ENCODE measurements at regions not wholly inside any gene's neighbourhood (a gene's known extent, or its start where the extent isn't known, plus 50 kb on each side); places are given as distances from the start of the nearest gene placed in this dataset.

- FAIRE-seq (no peak), ATAC-seq (no peak), DNase-seq (ENCODE audit: extremely low read depth in 1 of 4, low spot score in 3 of 4) (no peak)
- Histone ChIP-seq H3K4me1 (replicated peaks in 1 of 2; ENCODE audit: control insufficient read depth in 2 of 2, insufficient read depth in 2 of 2, low read length in 2 of 2) (no peaks in the 10 kb centered on the region), H2AFZ (ENCODE audit: low read depth, low read length) (no peak overlapping the region), H3K9me1 (ENCODE audit: control insufficient read depth, insufficient read depth, low read length) (no peaks in the 10 kb centered on the region), H3K36me3 (ENCODE audit: control insufficient read depth, insufficient read depth, low read length) (no peaks in the 10 kb centered on the region), H4K20me1 (replicated peaks; ENCODE audit: control insufficient read depth, insufficient read depth, low read length) (no peaks in the 10 kb centered on the region), H3K4me3 (no peak overlapping the region), H3K4me2 (ENCODE audit: insufficient read depth, low read length) (no peak overlapping the region), H3K9ac (ENCODE audit: insufficient read depth in 1 of 2, low read depth in 2 of 2, low read length in 2 of 2) (no peak overlapping the region), H3K9me3 (replicated peaks; ENCODE audit: control insufficient read depth, insufficient read depth, low read depth, low read length) (no peaks in the 10 kb centered on the region), H3K27ac (ENCODE audit: extremely low read depth, low read depth, low read length) (no peak overlapping the region), H3K27me3 (ENCODE audit: control insufficient read depth in 2 of 2, insufficient read depth in 2 of 2, low read length in 2 of 2) (no peaks in the 10 kb centered on the region), H3K79me2 (ENCODE audit: control insufficient read depth, insufficient read depth, low read length) (no peaks in the 10 kb centered on the region)
- CTCF ChIA-PET (ENCODE audit: low intra/inter-chr PET ratio): no interaction called here
- BruUV-seq (replicated peaks): no TSS peak
- in situ Hi-C loops (cut with MboI) (no loop called here), intact Hi-C loops (cut with micrococcal nuclease) (no loop called here)
- TF ChIP-seq MCM7 (IDR thresholded peaks at IDR 0.05) (no peak), MAX (CRISPR knock-in tag; IDR thresholded peaks at IDR 0.05) (no peak), NCOA6 (IDR thresholded peaks at IDR 0.05) (no peak), CLOCK (CRISPR knock-in tag; IDR thresholded peaks at IDR 0.05; ENCODE audit: borderline replicate concordance) (no peak), ZNF408 (CRISPR knock-in tag; IDR thresholded peaks at IDR 0.05; ENCODE audit: low read depth) (no peak), RAD21 (CRISPR knock-in tag; conservative IDR thresholded peaks at IDR 0.05 in 1 of 2, IDR thresholded peaks at IDR 0.05 in 1 of 2) (no peak), CREB3 (tag; conservative IDR thresholded peaks at IDR 0.05; ENCODE audit: low read depth) (no peak), ETV1 (tag; conservative IDR thresholded peaks at IDR 0.05; ENCODE audit: low read depth) (no peak), ZNF561 (CRISPR knock-in tag; conservative IDR thresholded peaks at IDR 0.05) (no peak), SMARCA5 (IDR thresholded peaks at IDR 0.05) (no peak), ZNF253 (CRISPR knock-in tag; conservative IDR thresholded peaks at IDR 0.05) (no peak), ZNF668 (CRISPR knock-in tag; IDR thresholded peaks at IDR 0.05) (no peak), TGIF2 (CRISPR knock-in tag; IDR thresholded peaks at IDR 0.05) (no peak), THRA (IDR thresholded peaks at IDR 0.05) (no peak)
- 3% methylated on average over 2 of the region's 2 CpGs for WGBS (ENCODE audit: insufficient coverage, low coverage, missing lambda C conversion rate)
- POLR2A ChIA-PET: no interaction called here
Measured at GRCh38 chr3:190249414-190249813, 72.8 kb downstream of the CLDN1 start.

Measured in K562 (cell line).